PC-3 (cell line): ENCODE measurements at regions not wholly inside any gene's neighbourhood (a gene's known extent, or its start where the extent isn't known, plus 50 kb on each side); places are given as distances from the start of the nearest gene placed in this dataset.

Experiments
- CTCF ChIP-seq: fragments of 300-600 bp; sonication (generic); conservative IDR thresholded peaks from 2 replicates; pipeline ENCODE4 v1.5.1; 2017; ENCODE audit warnings: antibody characterized with exemption, low read depth, mild to moderate bottlenecking, low read length
- EZH2phosphoT487 ChIP-seq: fragments of 300-600 bp; sonication (generic); IDR thresholded peaks from 2 replicates; pipeline ENCODE4 v1.6.1; 2018; ENCODE audit warnings: mild to moderate bottlenecking, antibody characterized with exemption, low read length, borderline replicate concordance

GRCh38 chr4:126396703-126397102 is 1081.9 kb downstream of the FAT4 start:
- peak; percentile 26; the same call in 1 of the 2 replicates for TF ChIP-seq CTCF
- TF ChIP-seq EZH2phosphoT487 = no peak
